Osteoblast (primary cell): ENCODE measurements at regions not wholly inside any gene's neighbourhood (a gene's known extent, or its start where the extent isn't known, plus 50 kb on each side); places are given as distances from the start of the nearest gene placed in this dataset.

Source experiments
- DNase-seq: peaks from one replicate; pipeline ENCODE4 v3.0.0; 2011; ENCODE audit warnings: low spot score, mixed read lengths; ENCODE audit not compliant: insufficient read length; ENCODE audit errors: missing footprints
- H2AFZ ChIP-seq: 2 replicates; pipeline ENCODE4 v1.6.0; 2011; ENCODE audit warnings: mild to moderate bottlenecking, low read length
- H3K27ac ChIP-seq: 2 replicates; pipeline ENCODE4 v1.5.1; 2011; ENCODE audit warnings: mild to moderate bottlenecking, low read depth, low read length, moderate library complexity
- H3K27me3 ChIP-seq: 2 replicates; pipeline ENCODE4 v1.6.0; 2012; ENCODE audit warnings: mild to moderate bottlenecking, control low read depth, inconsistent platforms, low read length, moderate library complexity; ENCODE audit not compliant: insufficient read depth
- H3K36me3 ChIP-seq: 2 replicates; pipeline ENCODE4 v1.5.1; 2011; ENCODE audit warnings: mild to moderate bottlenecking, low read length, control low read depth, moderate library complexity; ENCODE audit not compliant: insufficient read depth
- H3K4me1 ChIP-seq: 2 replicates; pipeline ENCODE4 v1.5.1; 2011; ENCODE audit warnings: mild to moderate bottlenecking, low read length, control low read depth, moderate library complexity; ENCODE audit not compliant: insufficient read depth
- H3K4me2 ChIP-seq: 2 replicates; pipeline ENCODE4 v1.6.0; 2011; ENCODE audit warnings: mild to moderate bottlenecking, low read length; ENCODE audit not compliant: insufficient read depth
- H3K4me3 ChIP-seq: fragments of 200-600 bp; sonication (generic); 3 replicates; pipeline ENCODE4 v1.5.1; 2012; ENCODE audit warnings: mild to moderate bottlenecking, low read length, inconsistent platforms; ENCODE audit not compliant: insufficient read depth
- H3K79me2 ChIP-seq: 2 replicates; pipeline ENCODE4 v1.6.0; 2012; ENCODE audit warnings: mild to moderate bottlenecking, low read length, control low read depth, inconsistent platforms; ENCODE audit not compliant: insufficient read depth
- H3K9me3 ChIP-seq: 2 replicates; pipeline ENCODE4 v1.5.1; 2011; ENCODE audit warnings: low read depth, low read length, control low read depth
- H4K20me1 ChIP-seq: 2 replicates; pipeline ENCODE4 v1.6.0; 2012; ENCODE audit warnings: mild to moderate bottlenecking, low read length, control low read depth; ENCODE audit not compliant: insufficient read depth
- CTCF ChIP-seq: IDR thresholded peaks from 2 replicates; pipeline ENCODE4 v1.5.1; 2011; ENCODE audit warnings: mild to moderate bottlenecking, low read depth, low read length, moderate library complexity; ENCODE audit errors: extremely low read depth

- H3K36me3 ChIP-seq: no peaks in the 10 kb centered on the region
- H4K20me1 ChIP-seq: no peaks in the 10 kb centered on the region
- H3K4me2 ChIP-seq: no peak overlapping the region
- no peaks in the 10 kb centered on the region for H3K79me2 ChIP-seq
- no peaks in the 10 kb centered on the region for H3K27me3 ChIP-seq
- no peaks in the 10 kb centered on the region for H3K9me3 ChIP-seq
- no peak for DNase-seq
- TF ChIP-seq CTCF: no peak
- H3K27ac ChIP-seq: no peak overlapping the region
- H2AFZ ChIP-seq: no peak overlapping the region
- H3K4me3 ChIP-seq: no peak overlapping the region
- H3K4me1 ChIP-seq: no peaks in the 10 kb centered on the region
Measured at GRCh38 chr4:156443488-156443887, 489.8 kb upstream of the CTSO start.

DNA sequence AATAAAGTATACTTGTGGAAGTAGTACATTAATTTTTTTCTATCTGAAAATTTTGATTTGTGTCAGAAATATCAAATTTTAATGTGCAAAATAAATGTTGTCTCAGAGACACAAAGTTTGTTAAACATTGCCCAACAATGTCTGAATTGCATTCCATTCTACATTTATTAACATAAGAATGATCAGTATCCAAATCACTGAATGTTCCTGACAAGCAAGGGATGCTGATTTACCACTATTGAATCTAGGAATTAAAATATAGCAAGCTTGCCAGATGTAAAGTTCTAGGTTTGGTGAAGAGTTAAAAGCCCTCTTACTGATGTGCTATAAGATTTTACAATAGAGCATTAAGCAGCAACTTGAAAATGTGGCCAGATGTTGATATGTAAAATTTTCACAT, 489.2 kb upstream of the CTSO start:
- H2AFZ ChIP-seq: no peak overlapping the region
- no peak overlapping the region for H3K4me3 ChIP-seq
- no peak overlapping the region for H3K4me2 ChIP-seq
- H3K79me2 ChIP-seq: no peaks in the 10 kb centered on the region
- no peaks in the 10 kb centered on the region for H4K20me1 ChIP-seq
- no peaks in the 10 kb centered on the region for H3K4me1 ChIP-seq
- no peak for DNase-seq
- H3K9me3 ChIP-seq: no peaks in the 10 kb centered on the region
- no peaks in the 10 kb centered on the region for H3K36me3 ChIP-seq
- H3K27ac ChIP-seq: no peak overlapping the region
- TF ChIP-seq CTCF: no peak
- H3K27me3 ChIP-seq: no peaks in the 10 kb centered on the region

- H4K20me1 ChIP-seq: no peaks in the 10 kb centered on the region
- H3K4me1 ChIP-seq: no peaks in the 10 kb centered on the region
- no peak for TF ChIP-seq CTCF
- H3K27ac ChIP-seq: no peak overlapping the region
- no peaks in the 10 kb centered on the region for H3K79me2 ChIP-seq
- no peaks in the 10 kb centered on the region for H3K36me3 ChIP-seq
- no peak for DNase-seq
- H3K4me3 ChIP-seq: no peak overlapping the region
- H2AFZ ChIP-seq: peak overlapping the region; percentile 67
- no peaks in the 10 kb centered on the region for H3K9me3 ChIP-seq
- no peaks in the 10 kb centered on the region for H3K27me3 ChIP-seq
- no peak overlapping the region for H3K4me2 ChIP-seq
Measured at GRCh38 chr4:156439576-156440200, 486.0 kb upstream of the CTSO start.

- Histone ChIP-seq H3K4me3 (no peak overlapping the region), H3K4me1 (no peaks in the 10 kb centered on the region), H2AFZ (no peak overlapping the region), H3K36me3 (no peaks in the 10 kb centered on the region), H4K20me1 (no peaks in the 10 kb centered on the region), H3K27ac (no peak overlapping the region), H3K9me3 (no peaks in the 10 kb centered on the region), H3K4me2 (no peak overlapping the region), H3K79me2 (no peaks in the 10 kb centered on the region), H3K27me3 (no peaks in the 10 kb centered on the region)
- TF ChIP-seq CTCF: no peak
- DNase-seq: peak; percentile 18
Measured at GRCh38 chr4:156437666-156438065, 484.0 kb upstream of the CTSO start.
